ENCODE measurements at regions not wholly inside any gene's neighbourhood (a gene's known extent, or its start where the extent isn't known, plus 50 kb on each side); places are given as distances from the start of the nearest gene placed in this dataset.
A peak's percentile ranks its signal among the peaks of the same experiment; 100 is the strongest.

DNA sequence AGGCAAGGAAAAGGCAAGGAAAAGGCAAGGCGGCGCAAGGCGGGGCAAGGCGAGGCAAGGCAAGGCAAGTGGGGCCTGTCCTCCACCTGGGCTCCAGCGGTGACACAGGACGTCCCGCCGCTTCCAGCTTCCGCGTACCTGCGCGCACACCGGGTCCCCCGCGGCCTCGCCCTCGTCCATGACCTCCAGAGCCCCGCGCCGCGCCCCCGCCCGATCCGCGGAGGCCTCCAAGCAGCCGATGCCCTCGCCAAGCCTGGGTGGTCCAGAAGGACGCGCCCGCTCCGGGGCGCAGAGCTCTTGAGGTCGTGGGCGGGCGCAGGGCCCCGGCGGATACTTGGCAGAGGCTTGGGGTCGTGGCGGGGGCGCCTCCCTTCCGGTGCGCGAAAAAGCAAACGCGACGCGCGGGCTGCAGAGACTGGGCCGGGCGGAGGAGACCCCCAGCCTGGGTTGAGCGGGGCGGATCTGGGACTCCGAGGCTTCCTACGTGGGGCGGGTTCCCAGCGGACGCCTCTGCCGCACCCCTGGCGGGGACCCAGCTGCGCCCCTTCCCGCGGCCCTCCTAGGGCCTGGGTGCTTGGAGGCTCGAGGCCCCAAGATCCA is 60.8 kb upstream of the EIF5 start:
- TF ChIP-seq, protein P1, sequence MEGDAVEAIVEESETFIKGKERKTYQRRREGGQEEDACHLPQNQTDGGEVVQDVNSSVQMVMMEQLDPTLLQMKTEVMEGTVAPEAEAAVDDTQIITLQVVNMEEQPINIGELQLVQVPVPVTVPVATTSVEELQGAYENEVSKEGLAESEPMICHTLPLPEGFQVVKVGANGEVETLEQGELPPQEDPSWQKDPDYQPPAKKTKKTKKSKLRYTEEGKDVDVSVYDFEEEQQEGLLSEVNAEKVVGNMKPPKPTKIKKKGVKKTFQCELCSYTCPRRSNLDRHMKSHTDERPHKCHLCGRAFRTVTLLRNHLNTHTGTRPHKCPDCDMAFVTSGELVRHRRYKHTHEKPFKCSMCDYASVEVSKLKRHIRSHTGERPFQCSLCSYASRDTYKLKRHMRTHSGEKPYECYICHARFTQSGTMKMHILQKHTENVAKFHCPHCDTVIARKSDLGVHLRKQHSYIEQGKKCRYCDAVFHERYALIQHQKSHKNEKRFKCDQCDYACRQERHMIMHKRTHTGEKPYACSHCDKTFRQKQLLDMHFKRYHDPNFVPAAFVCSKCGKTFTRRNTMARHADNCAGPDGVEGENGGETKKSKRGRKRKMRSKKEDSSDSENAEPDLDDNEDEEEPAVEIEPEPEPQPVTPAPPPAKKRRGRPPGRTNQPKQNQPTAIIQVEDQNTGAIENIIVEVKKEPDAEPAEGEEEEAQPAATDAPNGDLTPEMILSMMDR (IDR thresholded peaks at IDR 0.05): no peak
- no peak for TF ChIP-seq POLR2A (IDR thresholded peaks at IDR 0.05)
- H3K4me3 ChIP-seq (ENCODE audit: low read depth, poor library complexity, severe bottlenecking): peak overlapping the region; percentile 14
- intact Hi-C loops (cut with DNase I; ENCODE audit: low total_unique reads): no loop called here
- peak in 1 of 2 donors; percentile 83 for DNase-seq (ENCODE audit: low spot score in 2 of 2)
- WGBS, 2 donors: 9 to 16% methylated on average over 30 to 41 of the region's 63 CpGs

DNA sequence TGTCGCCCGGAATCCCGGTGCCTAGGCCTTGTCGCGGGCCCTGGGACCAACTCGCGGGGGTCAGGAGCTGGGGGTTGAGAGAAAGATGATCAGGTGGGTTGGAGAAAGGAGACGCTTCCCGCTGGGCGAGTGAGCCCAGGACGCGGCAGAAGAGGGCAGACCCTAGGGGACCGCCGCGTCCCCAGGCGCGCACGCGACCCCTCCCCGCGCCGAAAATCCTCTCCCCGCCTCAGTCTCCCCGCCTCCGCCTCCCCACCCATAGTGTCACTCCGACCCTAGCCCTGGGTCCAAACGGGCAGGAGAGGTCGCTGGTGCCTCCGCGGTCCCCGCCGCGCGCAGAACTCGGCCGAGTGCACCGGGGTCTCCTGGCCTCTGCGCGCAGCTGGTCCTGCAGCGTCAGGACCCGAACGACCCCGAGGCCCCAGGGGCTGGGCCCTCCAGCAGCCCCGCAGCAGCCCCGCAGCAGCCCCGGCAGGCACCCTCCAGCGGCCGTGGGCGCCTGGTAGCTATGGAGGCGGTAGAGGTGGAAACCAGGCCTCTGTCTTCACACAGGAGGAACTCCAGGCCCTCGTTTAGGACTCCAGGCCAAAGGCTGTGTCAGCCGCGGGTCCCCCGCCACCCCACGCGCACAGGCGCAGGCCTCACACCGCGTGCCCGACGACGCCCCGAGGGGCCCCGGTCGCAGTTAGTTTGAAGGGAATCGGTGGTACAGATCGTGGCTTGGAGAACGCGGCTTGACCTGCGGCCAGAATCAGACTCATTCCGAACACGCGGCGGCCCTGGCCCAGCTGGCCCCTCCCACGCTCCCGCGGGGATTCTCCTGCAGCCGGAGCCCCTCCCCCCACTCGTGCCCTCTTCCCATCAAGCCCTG is 60.1 kb upstream of the EIF5 start:
- DNase-seq (ENCODE audit: low spot score in 2 of 2): peak in 1 of 2 donors; percentile 79
- intact Hi-C loops (cut with DNase I; ENCODE audit: low total_unique reads): no loop called here
- H3K4me3 ChIP-seq (ENCODE audit: low read depth, poor library complexity, severe bottlenecking): peak overlapping the region; percentile 14
- WGBS, 2 donors: 17 to 24% methylated on average over 46 to 76 of the region's 79 CpGs
- TF ChIP-seq, protein P1 (IDR thresholded peaks at IDR 0.05): no peak
- TF ChIP-seq POLR2A (IDR thresholded peaks at IDR 0.05): no peak

DNA sequence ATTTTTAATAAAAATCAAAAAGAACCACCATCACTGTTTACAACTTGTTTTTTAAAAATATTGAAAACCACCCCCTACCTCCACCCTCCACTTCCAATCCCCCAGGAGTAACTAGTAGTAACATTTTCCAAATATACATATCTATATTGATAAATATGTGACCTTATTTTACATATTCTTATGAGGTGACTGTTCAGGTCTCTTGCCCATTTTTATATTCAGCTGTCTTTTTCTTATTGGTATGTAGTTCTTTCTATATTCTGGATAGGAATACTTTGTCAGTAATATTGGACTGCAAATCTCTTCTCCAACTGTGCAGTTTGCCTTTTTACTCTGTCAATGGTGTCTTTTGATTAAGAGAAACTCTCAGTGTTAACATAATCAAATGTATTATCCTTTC is 59.0 kb upstream of the EIF5 start:
- no peak for DNase-seq (ENCODE audit: low spot score in 2 of 2)
- no peak for TF ChIP-seq POLR2A (IDR thresholded peaks at IDR 0.05)
- TF ChIP-seq, protein P1 (IDR thresholded peaks at IDR 0.05): no peak
- no peak overlapping the region for H3K4me3 ChIP-seq (ENCODE audit: low read depth, poor library complexity, severe bottlenecking)
- intact Hi-C loops (cut with DNase I; ENCODE audit: low total_unique reads): no loop called here

GRCh38 chr14:103277931-103278330 is 56.1 kb upstream of the EIF5 start:
- intact Hi-C loops (cut with DNase I; ENCODE audit: low total_unique reads): no loop called here
- 93 to 94% methylated on average over 8 of the region's 8 CpGs for WGBS, 2 donors
- no peak for DNase-seq (ENCODE audit: low spot score in 2 of 2)
- TF ChIP-seq, protein P1 (IDR thresholded peaks at IDR 0.05): no peak
- no peak for TF ChIP-seq POLR2A (IDR thresholded peaks at IDR 0.05)
- H3K4me3 ChIP-seq (ENCODE audit: low read depth, poor library complexity, severe bottlenecking): no peak overlapping the region

GRCh38 chr14:103279142-103280025 is 54.7 kb upstream of the EIF5 start:
- intact Hi-C loops (cut with DNase I; ENCODE audit: low total_unique reads): loop anchor here (5.0 kb wide), 1 partner anchor 1332 kb away; no protein-coding TSS in a partner anchor
- no peak overlapping the region for H3K4me3 ChIP-seq (ENCODE audit: low read depth, poor library complexity, severe bottlenecking)
- TF ChIP-seq, protein P1 (IDR thresholded peaks at IDR 0.05): no peak
- TF ChIP-seq POLR2A (IDR thresholded peaks at IDR 0.05): no peak
- WGBS, 2 donors: 22 to 30% methylated on average over 33 to 41 of the region's 102 CpGs
- DNase-seq (ENCODE audit: low spot score in 2 of 2): peak in 1 of 2 donors; percentile 82
